ENCODE measurements at regions not wholly inside any gene's neighbourhood (a gene's known extent, or its start where the extent isn't known, plus 50 kb on each side); places are given as distances from the start of the nearest gene placed in this dataset.

- H3K27me3 ChIP-seq (ENCODE audit: insufficient read depth, low read length): no peaks in the 10 kb centered on the region
- no peak overlapping the region for H2BK12ac ChIP-seq (ENCODE audit: insufficient read length, low read depth, low read length)
- H3K4me1 ChIP-seq (ENCODE audit: insufficient read depth, low read length): peaks cover 2% of the 10 kb centered on the region; the same call in 1 of the 2 replicates
- no peak overlapping the region for H3K4me3 Mint-ChIP-seq
- no peaks in the 10 kb centered on the region for H4K20me1 ChIP-seq (ENCODE audit: control insufficient read depth, insufficient read depth, insufficient read length)
- H3K27ac ChIP-seq (ENCODE audit: insufficient read length, low read depth, low read length): no peak overlapping the region
- no peak overlapping the region for H4K8ac ChIP-seq (replicated peaks; ENCODE audit: insufficient read length, low read depth, low read length)
- H3T11ph ChIP-seq (ENCODE audit: low read length): no peak overlapping the region
- no peak overlapping the region for H2AFZ ChIP-seq (ENCODE audit: low read length)
- no peaks in the 10 kb centered on the region for H3K9me3 ChIP-seq (ENCODE audit: control insufficient read depth, low read depth, low read length)
- TF ChIP-seq CTCF (conservative IDR thresholded peaks at IDR 0.05): no peak
- no peak overlapping the region for H3K4me2 ChIP-seq (ENCODE audit: insufficient read depth, insufficient read length, low read length)
- H2BK5ac ChIP-seq (ENCODE audit: insufficient read length, low read length): no peak overlapping the region
- DNase-seq: no peak
- no peak overlapping the region for H3K27ac Mint-ChIP-seq
- no peaks in the 10 kb centered on the region for H3K23me2 ChIP-seq (ENCODE audit: insufficient read length, low read depth, low read length, poor library complexity, severe bottlenecking)
- H3K9ac ChIP-seq (ENCODE audit: extremely low read depth, insufficient read length, low read length): no peak overlapping the region
- peaks cover 9 to 11% of the 10 kb centered on the region in 2 experiments; a peak in 4 of 5 replicates for H3K9me3 Mint-ChIP-seq
- H3K23ac ChIP-seq (ENCODE audit: insufficient read length, low read depth, low read length): no peak overlapping the region
- H4K91ac ChIP-seq (ENCODE audit: insufficient read length, low read depth, low read length): no peak overlapping the region
- no peak overlapping the region for H3K4ac ChIP-seq (ENCODE audit: low read depth, low read length)
- no peak overlapping the region for H3K18ac ChIP-seq (ENCODE audit: insufficient read length, low read depth, low read length)
- H3K14ac ChIP-seq (ENCODE audit: insufficient read depth, low read length): no peak overlapping the region
- no peak overlapping the region for H2BK20ac ChIP-seq (ENCODE audit: low read depth, low read length, poor library complexity, severe bottlenecking)
- H3K79me2 ChIP-seq (ENCODE audit: insufficient read depth, low read length): no peaks in the 10 kb centered on the region
- H2AK5ac ChIP-seq (ENCODE audit: insufficient read length, low read length): no peak overlapping the region
- peaks cover 0 to 7% (median 6%) of the 10 kb centered on the region in 3 experiments; a peak in 2 of 7 replicates for H3K36me3 Mint-ChIP-seq (ENCODE audit: insufficient read depth in 1 of 3, low read depth in 3 of 3)
- no peak overlapping the region for H3K56ac ChIP-seq (ENCODE audit: insufficient read length, low read depth, low read length)
- H3K4me1 Mint-ChIP-seq: peaks cover 18 to 34% of the 10 kb centered on the region in 2 experiments
- WGBS (ENCODE audit: extremely low coverage, insufficient read length, low lambda C conversion rate): no CpG with 5 or more reads among the region's 22 CpGs
- H2BK15ac ChIP-seq (ENCODE audit: low read depth, low read length): no peak overlapping the region
- no peaks in the 10 kb centered on the region for H3K79me1 ChIP-seq (ENCODE audit: insufficient read depth, low read depth, low read length, poor library complexity, severe bottlenecking)
- peaks cover 10% of the 10 kb centered on the region for H3K27me3 Mint-ChIP-seq (ENCODE audit: low read depth)
- H4K5ac ChIP-seq (ENCODE audit: insufficient read length, low read depth, low read length): no peak overlapping the region
- H2BK120ac ChIP-seq (ENCODE audit: low read depth, low read length, poor library complexity, severe bottlenecking): no peak overlapping the region
Observed at GRCh38 chr6:218153-219018, 73.9 kb upstream of the DUSP22 start.
